Peyer's patch (tissue), 4 donors: ENCODE measurements at regions not wholly inside any gene's neighbourhood (a gene's known extent, or its start where the extent isn't known, plus 50 kb on each side); places are given as distances from the start of the nearest gene placed in this dataset.

ENCODE experiments used
- POLR2A ChIP-seq, 2 donors: fragments of 450-650 bp; IDR thresholded peaks; one replicate each; pipeline ENCODE4 v1.5.1; 2017; ENCODE audit warnings: antibody characterized with exemption in 2 of 2, mild to moderate bottlenecking in 2 of 2, moderate library complexity in 2 of 2
- TF ChIP-seq, protein P1 (sequence below), 6 experiments: fragments of 450-650 bp in 4 of 6; fragments of 200-600 bp in 2 of 6; sonication (generic) in 1 of 6; IDR thresholded peaks; one replicate each; pipeline ENCODE4 v1.5.1; 2017 to 2019; ENCODE audit warnings: antibody characterized with exemption in 6 of 6, mild to moderate bottlenecking in 3 of 6, moderate library complexity in 1 of 6

DNA sequence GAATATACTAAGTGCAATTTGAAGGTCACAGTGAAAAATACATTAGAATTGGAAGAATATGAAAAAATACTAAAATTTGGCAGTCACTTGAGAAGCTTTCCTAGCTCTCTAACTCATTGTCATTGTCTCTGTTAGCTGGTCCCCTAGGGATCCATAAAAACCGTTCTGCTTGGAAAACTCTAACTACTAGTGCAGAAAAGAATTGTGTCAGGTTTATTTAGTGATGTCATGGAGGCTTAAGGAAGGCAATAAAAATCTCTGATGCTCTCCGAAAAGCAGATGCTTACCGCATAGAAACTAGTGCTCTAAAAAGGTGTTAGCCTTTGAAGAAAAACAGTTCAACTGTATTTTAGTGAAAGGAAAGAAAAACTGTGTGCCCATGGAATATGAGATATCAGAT, 150.1 kb upstream of the DLGAP1 start:
- TF ChIP-seq, protein P1, sequence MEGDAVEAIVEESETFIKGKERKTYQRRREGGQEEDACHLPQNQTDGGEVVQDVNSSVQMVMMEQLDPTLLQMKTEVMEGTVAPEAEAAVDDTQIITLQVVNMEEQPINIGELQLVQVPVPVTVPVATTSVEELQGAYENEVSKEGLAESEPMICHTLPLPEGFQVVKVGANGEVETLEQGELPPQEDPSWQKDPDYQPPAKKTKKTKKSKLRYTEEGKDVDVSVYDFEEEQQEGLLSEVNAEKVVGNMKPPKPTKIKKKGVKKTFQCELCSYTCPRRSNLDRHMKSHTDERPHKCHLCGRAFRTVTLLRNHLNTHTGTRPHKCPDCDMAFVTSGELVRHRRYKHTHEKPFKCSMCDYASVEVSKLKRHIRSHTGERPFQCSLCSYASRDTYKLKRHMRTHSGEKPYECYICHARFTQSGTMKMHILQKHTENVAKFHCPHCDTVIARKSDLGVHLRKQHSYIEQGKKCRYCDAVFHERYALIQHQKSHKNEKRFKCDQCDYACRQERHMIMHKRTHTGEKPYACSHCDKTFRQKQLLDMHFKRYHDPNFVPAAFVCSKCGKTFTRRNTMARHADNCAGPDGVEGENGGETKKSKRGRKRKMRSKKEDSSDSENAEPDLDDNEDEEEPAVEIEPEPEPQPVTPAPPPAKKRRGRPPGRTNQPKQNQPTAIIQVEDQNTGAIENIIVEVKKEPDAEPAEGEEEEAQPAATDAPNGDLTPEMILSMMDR (IDR thresholded peaks at IDR 0.05), result no peak
- no peak for TF ChIP-seq POLR2A (IDR thresholded peaks at IDR 0.05)
